Uterus (tissue), 2 donors: ENCODE measurements at regions not wholly inside any gene's neighbourhood (a gene's known extent, or its start where the extent isn't known, plus 50 kb on each side); places are given as distances from the start of the nearest gene placed in this dataset.

Experiments used
- CTCF ChIP-seq, 4 experiments: fragments of 200-600 bp in 2 of 4; fragments of 450-650 bp in 2 of 4; sonication (generic) in 2 of 4; IDR thresholded peaks; one replicate each; pipeline ENCODE4 v1.5.1; 2016 to 2019; ENCODE audit warnings: antibody characterized with exemption in 4 of 4, mild to moderate bottlenecking in 2 of 4, moderate library complexity in 1 of 4
- POLR2A ChIP-seq, 2 donors: fragments of 450-650 bp; IDR thresholded peaks; one replicate each; pipeline ENCODE4 v1.6.1; 2016; ENCODE audit warnings: antibody characterized with exemption in 2 of 2, mild to moderate bottlenecking in 1 of 2, moderate library complexity in 1 of 2

DNA sequence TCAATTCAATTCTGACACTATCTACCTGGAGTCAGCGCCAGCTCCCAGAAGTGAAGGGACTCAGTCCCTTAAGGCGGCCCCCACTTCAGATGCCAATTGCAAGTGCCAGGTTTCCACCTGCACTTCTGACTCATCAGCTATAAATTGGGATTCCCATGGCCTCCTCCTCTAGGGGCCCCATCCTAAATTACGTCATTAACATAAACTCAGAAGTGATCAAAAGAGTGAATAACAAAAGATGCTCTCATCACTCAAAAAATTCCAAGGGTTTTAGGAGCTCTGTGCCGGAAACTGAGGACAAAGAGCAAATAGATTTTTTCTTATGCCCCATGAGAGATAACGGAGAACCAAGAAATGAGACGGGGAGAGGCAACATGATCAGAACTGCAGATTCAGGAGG lies 148.6 kb upstream of the IRX6 start:
- TF ChIP-seq CTCF (IDR thresholded peaks at IDR 0.05) (no peak), POLR2A (IDR thresholded peaks at IDR 0.05) (no peak)
